Spleen (tissue), 11 donors: ENCODE measurements at regions not wholly inside any gene's neighbourhood (a gene's known extent, or its start where the extent isn't known, plus 50 kb on each side); places are given as distances from the start of the nearest gene placed in this dataset.

Experiments used
- DNase-seq: peaks from one replicate; pipeline ENCODE4 v3.0.0-alpha.2; 2020
- H3K27ac ChIP-seq, 8 donors: fragments of 200-600 bp; sonication (generic) in 7 of 8; 1 replicate in 4 of 8; 2 replicates in 4 of 8; pipeline versions ENCODE4 v1.5.0 to v1.8.0; 2016 to 2021; ENCODE audit warnings: inconsistent platforms in 4 of 8, mild to moderate bottlenecking in 4 of 8, moderate library complexity in 1 of 8
- H3K27me3 ChIP-seq, 7 donors: fragments of 200-600 bp; sonication (generic) in 6 of 7; replicated peaks in 1 of 7; 1 replicate in 4 of 7; 2 replicates in 3 of 7; pipeline versions ENCODE4 v1.5.0 to v1.8.0; 2016 to 2021; ENCODE audit warnings: inconsistent platforms in 3 of 7, mild to moderate bottlenecking in 1 of 7
- H3K36me3 ChIP-seq, 6 donors: fragments of 200-600 bp; sonication (generic) in 5 of 6; 1 replicate in 4 of 6; 2 replicates in 2 of 6; pipeline versions ENCODE4 v1.5.0 to v1.8.0; 2016 to 2021; ENCODE audit warnings: inconsistent platforms in 2 of 6
- H3K4me1 ChIP-seq, 6 donors: fragments of 200-600 bp; sonication (generic) in 5 of 6; 1 replicate in 3 of 6; 2 replicates in 3 of 6; pipeline versions ENCODE4 v1.5.0 to v1.8.0; 2016 to 2021; ENCODE audit warnings: inconsistent platforms in 3 of 6
- H3K4me3 ChIP-seq, 8 donors: fragments of 200-600 bp; sonication (generic) in 7 of 8; 1 replicate in 4 of 8; 2 replicates in 4 of 8; pipeline versions ENCODE4 v1.5.0 to v1.8.0; 2016 to 2021; ENCODE audit warnings: inconsistent platforms in 4 of 8, mild to moderate bottlenecking in 4 of 8, moderate library complexity in 2 of 8
- H3K9me3 ChIP-seq, 8 donors: fragments of 200-600 bp; sonication (generic) in 7 of 8; 1 replicate in 4 of 8; 2 replicates in 4 of 8; pipeline versions ENCODE4 v1.5.0 to v1.8.0; 2016 to 2021; ENCODE audit warnings: inconsistent platforms in 4 of 8
- POLR2A ChIP-seq, 3 donors: fragments of 450-650 bp; IDR thresholded peaks; one replicate each; pipeline ENCODE4 v1.5.1; 2017; ENCODE audit warnings: antibody characterized with exemption in 3 of 3, mild to moderate bottlenecking in 1 of 3
- POLR2AphosphoS5 ChIP-seq, 3 donors: sonication (generic); formaldehyde crosslinking; IDR thresholded peaks; one replicate each; pipeline ENCODE4 v1.5.1; 2017; ENCODE audit warnings: antibody characterized with exemption in 3 of 3
- WGBS, 5 donors: extraction: QIAGEN DNeasy Blood & Tissue Kit in 3 of 5; methylation state at CpG; one replicate each; pipeline versions ENCODE4 v1.1.5 to v1.1.7; 2013 to 2018; 5-methylcytosine and 5-hydroxymethylcytosine counted together
- intact Hi-C: fragments of 100-400 bp; cut with DNase I; formaldehyde crosslinking; loops from one replicate; pipeline ENCODE4 v1.15.0; 2023; ENCODE audit warnings: low total_unique reads
- TF ChIP-seq, protein P1 (sequence below), 11 experiments: fragments of 200-600 bp in 7 of 11; fragments of 450-650 bp in 4 of 11; sonication (generic) in 4 of 11; IDR thresholded peaks in 8 of 11; conservative IDR thresholded peaks in 3 of 11; 1 replicate in 7 of 11; 2 replicates in 4 of 11; pipeline versions ENCODE4 v1.4.0 to v1.8.0; 2016 to 2021; ENCODE audit warnings: antibody characterized with exemption in 11 of 11, inconsistent platforms in 4 of 11, mild to moderate bottlenecking in 1 of 11
- donor health status: healthy with polysubstance abuse.
- donor health status: DM: no; HTN: no; CAD: no; lungs with moderate emphysema.
- donor health status: DM: no; HTN: no; CAD: no.
- donor health status: Bipolar disorder and iron deficiency.
- donor health status: healthy.
- donor health status: DM: no; HTN: no; CAD: no.
- donor health status: DM: yes; HTN: yes; CAD: no.

- Histone ChIP-seq H3K4me1 (peaks cover 0 to 6% (median 0%) of the 10 kb centered on the region in 6 donors), H3K27me3 (no peaks in the 10 kb centered on the region), H3K36me3 (no peaks in the 10 kb centered on the region), H3K27ac (no peak overlapping the region), H3K4me3 (no peak overlapping the region), H3K9me3 (no peaks in the 10 kb centered on the region)
- no peak for DNase-seq
- WGBS, 5 donors: 82 to 90% (median 85%) methylated on average over 3 of the region's 3 CpGs
- intact Hi-C loops: no loop called here
- TF ChIP-seq POLR2A (IDR thresholded peaks at IDR 0.05) (no peak), POLR2AphosphoS5 (IDR thresholded peaks at IDR 0.05) (no peak)
- TF ChIP-seq, protein P1, sequence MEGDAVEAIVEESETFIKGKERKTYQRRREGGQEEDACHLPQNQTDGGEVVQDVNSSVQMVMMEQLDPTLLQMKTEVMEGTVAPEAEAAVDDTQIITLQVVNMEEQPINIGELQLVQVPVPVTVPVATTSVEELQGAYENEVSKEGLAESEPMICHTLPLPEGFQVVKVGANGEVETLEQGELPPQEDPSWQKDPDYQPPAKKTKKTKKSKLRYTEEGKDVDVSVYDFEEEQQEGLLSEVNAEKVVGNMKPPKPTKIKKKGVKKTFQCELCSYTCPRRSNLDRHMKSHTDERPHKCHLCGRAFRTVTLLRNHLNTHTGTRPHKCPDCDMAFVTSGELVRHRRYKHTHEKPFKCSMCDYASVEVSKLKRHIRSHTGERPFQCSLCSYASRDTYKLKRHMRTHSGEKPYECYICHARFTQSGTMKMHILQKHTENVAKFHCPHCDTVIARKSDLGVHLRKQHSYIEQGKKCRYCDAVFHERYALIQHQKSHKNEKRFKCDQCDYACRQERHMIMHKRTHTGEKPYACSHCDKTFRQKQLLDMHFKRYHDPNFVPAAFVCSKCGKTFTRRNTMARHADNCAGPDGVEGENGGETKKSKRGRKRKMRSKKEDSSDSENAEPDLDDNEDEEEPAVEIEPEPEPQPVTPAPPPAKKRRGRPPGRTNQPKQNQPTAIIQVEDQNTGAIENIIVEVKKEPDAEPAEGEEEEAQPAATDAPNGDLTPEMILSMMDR (IDR thresholded peaks at IDR 0.05 in 8 of 11, conservative IDR thresholded peaks at IDR 0.05 in 3 of 11): no peak
These were observed 129.7 kb downstream of the TDRD15 start for GRCh38 chr2:21253311-21254027.

DNA sequence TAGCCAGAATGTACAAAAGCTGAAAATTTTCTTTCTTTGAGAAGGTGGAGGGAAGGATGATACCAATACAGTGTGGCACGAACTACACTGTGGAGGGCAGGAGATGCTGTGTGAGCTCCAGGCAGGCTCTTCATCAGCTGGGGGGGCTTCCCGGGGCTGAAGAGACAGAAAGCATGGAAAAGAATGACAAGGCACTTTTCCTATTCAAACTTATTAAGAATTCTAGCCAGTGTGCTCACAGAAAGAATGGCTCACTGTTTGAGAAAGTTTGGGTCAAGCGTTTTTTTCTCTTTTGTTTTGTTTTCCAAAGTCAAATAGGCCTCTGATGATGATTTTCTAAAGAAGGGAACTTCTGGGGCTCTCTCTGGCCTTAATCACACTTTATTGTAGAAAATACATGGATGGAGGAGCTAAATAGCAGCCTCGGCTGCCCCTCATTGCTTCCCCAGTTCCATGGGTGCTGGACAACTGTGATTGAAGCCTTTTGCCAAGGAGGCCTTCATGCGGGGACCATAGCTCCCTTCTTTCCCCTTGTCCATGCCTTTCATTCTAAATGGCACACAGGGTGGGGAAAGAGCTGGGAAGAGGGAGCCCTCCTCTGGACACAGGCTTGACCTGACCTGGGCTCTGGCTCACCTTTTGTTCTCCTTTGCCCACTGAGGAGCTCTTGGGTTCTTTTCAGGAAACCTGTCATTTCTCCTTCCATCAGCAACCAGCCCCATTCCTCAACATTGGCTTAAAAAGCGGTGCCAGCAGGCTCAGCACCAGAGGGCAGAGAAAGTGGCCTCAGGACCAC is 130.6 kb downstream of the TDRD15 start:
- no peaks in the 10 kb centered on the region for H3K36me3 ChIP-seq
- H3K27me3 ChIP-seq: no peaks in the 10 kb centered on the region
- H3K9me3 ChIP-seq: no peaks in the 10 kb centered on the region
- peaks cover 0 to 6% (median 0%) of the 10 kb centered on the region in 6 donors for H3K4me1 ChIP-seq
- intact Hi-C loops: no loop called here
- TF ChIP-seq POLR2AphosphoS5 (IDR thresholded peaks at IDR 0.05) (no peak), POLR2A (IDR thresholded peaks at IDR 0.05) (no peak)
- TF ChIP-seq, protein P1 (IDR thresholded peaks at IDR 0.05 in 8 of 11, conservative IDR thresholded peaks at IDR 0.05 in 3 of 11): no peak
- no peak overlapping the region for H3K4me3 ChIP-seq
- H3K27ac ChIP-seq: no peak overlapping the region
- no peak for DNase-seq
- WGBS, 5 donors: 81 to 94% (median 88%) methylated on average over 6 of the region's 6 CpGs

DNA sequence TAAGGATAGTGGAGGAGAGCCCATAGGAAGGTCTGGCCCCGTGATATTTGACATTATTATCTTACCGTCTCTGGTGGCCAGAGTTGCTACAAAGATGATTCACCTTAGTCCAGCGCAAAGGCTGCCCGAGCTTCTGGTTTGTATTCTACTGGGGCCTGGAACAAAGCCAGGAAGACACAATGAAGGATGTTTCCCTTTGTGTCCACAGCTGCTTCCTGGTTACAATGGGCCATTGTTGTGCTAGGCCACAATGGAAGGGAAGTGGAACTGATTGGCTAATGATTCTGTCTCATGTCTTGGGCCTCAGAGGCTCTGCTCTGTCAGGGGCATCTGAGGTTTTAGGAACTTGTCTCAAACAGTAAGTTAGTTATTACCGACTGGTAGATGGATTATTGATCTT is 132.2 kb downstream of the TDRD15 start:
- intact Hi-C loops: no loop called here
- no peaks in the 10 kb centered on the region for H3K36me3 ChIP-seq
- WGBS, 5 donors: 18 to 31% (median 21%) methylated on average over 5 of the region's 5 CpGs
- no peak for TF ChIP-seq POLR2A (IDR thresholded peaks at IDR 0.05)
- peak in 1 of 3 donors; percentile 77 for TF ChIP-seq POLR2AphosphoS5 (IDR thresholded peaks at IDR 0.05)
- no peak overlapping the region for H3K4me3 ChIP-seq
- no peaks in the 10 kb centered on the region for H3K27me3 ChIP-seq
- H3K9me3 ChIP-seq: no peaks in the 10 kb centered on the region
- H3K27ac ChIP-seq: peak overlapping the region in 2 of 8 donors; percentile 13 to 25
- DNase-seq: no peak
- peaks cover 0 to 6% (median 0%) of the 10 kb centered on the region in 6 donors for H3K4me1 ChIP-seq

DNA sequence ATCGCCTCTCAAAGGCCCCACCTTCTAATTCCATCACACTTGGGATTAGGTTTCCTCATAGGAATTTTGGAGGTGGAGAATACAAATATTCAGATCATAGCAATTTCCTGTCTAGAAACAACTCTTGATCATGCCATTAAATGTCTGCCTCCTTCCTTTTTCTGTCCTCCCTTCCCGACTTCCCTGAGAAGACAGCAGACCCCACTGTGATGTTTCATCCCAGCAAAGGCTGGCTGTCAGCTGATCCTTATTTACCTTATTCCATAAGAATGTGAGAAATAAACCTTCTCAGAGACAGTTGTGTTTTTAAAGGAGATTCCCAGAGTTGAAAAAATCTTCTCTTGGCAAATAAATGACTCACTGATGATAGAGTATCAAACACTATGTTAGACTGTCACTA is 133.9 kb downstream of the TDRD15 start:
- Histone ChIP-seq H3K27ac (no peak overlapping the region), H3K27me3 (no peaks in the 10 kb centered on the region), H3K9me3 (no peaks in the 10 kb centered on the region), H3K4me1 (peaks cover 0 to 6% (median 0%) of the 10 kb centered on the region in 6 donors), H3K4me3 (no peak overlapping the region), H3K36me3 (no peaks in the 10 kb centered on the region)
- 68 to 90% (median 83%) methylated on average over 2 of the region's 2 CpGs for WGBS, 5 donors
- TF ChIP-seq POLR2AphosphoS5 (IDR thresholded peaks at IDR 0.05): no peak
- no peak for TF ChIP-seq POLR2A (IDR thresholded peaks at IDR 0.05)
- TF ChIP-seq, protein P1 (IDR thresholded peaks at IDR 0.05 in 8 of 11, conservative IDR thresholded peaks at IDR 0.05 in 3 of 11): no peak
- intact Hi-C loops: no loop called here
- DNase-seq: no peak
